H1 (cell line): ENCODE measurements at regions not wholly inside any gene's neighbourhood (a gene's known extent, or its start where the extent isn't known, plus 50 kb on each side); places are given as distances from the start of the nearest gene placed in this dataset.

Source experiments
- ATF2 ChIP-seq: IDR thresholded peaks from 2 replicates; pipeline ENCODE4 v1.6.1; 2012; ENCODE audit warnings: low read length, inconsistent platforms
- ZNF274 ChIP-seq: IDR thresholded peaks from 2 replicates; pipeline ENCODE4 v1.7.0; 2012; ENCODE audit warnings: low read length, borderline replicate concordance; ENCODE audit errors: extremely low read depth

GRCh38 chr3:13262493-13263211 is 157.5 kb downstream of the NUP210 start (continued):
- no peak for TF ChIP-seq ATF2
- TF ChIP-seq ZNF274 = no peak
